H9 (cell line): ENCODE measurements at regions not wholly inside any gene's neighbourhood (a gene's known extent, or its start where the extent isn't known, plus 50 kb on each side); places are given as distances from the start of the nearest gene placed in this dataset.

Experiments used
- DNase-seq: peaks from one replicate; pipeline ENCODE4 v3.0.0-alpha.2; 2017
- H2AFZ ChIP-seq: one replicate; pipeline ENCODE4 v1.6.1; 2013; ENCODE audit warnings: mild to moderate bottlenecking, low read length, control low read depth, moderate library complexity
- H2AK5ac ChIP-seq: 2 replicates; pipeline ENCODE4 v1.6.1; 2013; ENCODE audit warnings: low read length, control low read depth, mixed read lengths; ENCODE audit not compliant: insufficient read length
- H2BK120ac ChIP-seq: one replicate; pipeline ENCODE4 v1.6.1; 2013; ENCODE audit warnings: low read depth, mild to moderate bottlenecking, low read length, control low read depth, inconsistent platforms; ENCODE audit not compliant: poor library complexity, severe bottlenecking
- H2BK12ac ChIP-seq: 2 replicates; pipeline ENCODE4 v1.6.1; 2013; ENCODE audit warnings: low read length, control low read depth, mixed read lengths, low read depth; ENCODE audit not compliant: insufficient read length
- H2BK15ac ChIP-seq: 2 replicates; pipeline ENCODE4 v1.6.1; 2013; ENCODE audit warnings: low read depth, low read length, control low read depth
- H2BK20ac ChIP-seq: one replicate; pipeline ENCODE4 v1.6.1; 2013; ENCODE audit warnings: low read depth, mild to moderate bottlenecking, low read length, control low read depth, inconsistent platforms; ENCODE audit not compliant: poor library complexity, severe bottlenecking
- H2BK5ac ChIP-seq: 2 replicates; pipeline ENCODE4 v1.6.1; 2013; ENCODE audit warnings: low read length, control low read depth, mixed read lengths; ENCODE audit not compliant: insufficient read length
- H3K14ac ChIP-seq: 2 replicates; pipeline ENCODE4 v1.6.1; 2013; ENCODE audit warnings: low read length, control low read depth; ENCODE audit not compliant: insufficient read depth
- H3K18ac ChIP-seq: 2 replicates; pipeline ENCODE4 v1.6.1; 2013; ENCODE audit warnings: low read depth, mild to moderate bottlenecking, mixed read lengths, low read length, control low read depth; ENCODE audit not compliant: insufficient read length
- H3K23ac ChIP-seq: 2 replicates; pipeline ENCODE4 v1.6.1; 2013; ENCODE audit warnings: low read length, control low read depth, mixed read lengths, low read depth; ENCODE audit not compliant: insufficient read length
- H3K23me2 ChIP-seq: 2 replicates; pipeline ENCODE4 v1.6.1; 2013; ENCODE audit warnings: low read depth, mild to moderate bottlenecking, mixed read lengths, low read length, control low read depth; ENCODE audit not compliant: insufficient read length, poor library complexity, severe bottlenecking
- H3K27ac ChIP-seq: 2 replicates; pipeline ENCODE4 v1.5.1; 2013; ENCODE audit warnings: low read length, control low read depth, mixed read lengths, low read depth; ENCODE audit not compliant: insufficient read length
- H3K27me3 ChIP-seq: 2 replicates; pipeline ENCODE4 v1.6.1; 2013; ENCODE audit warnings: low read length, control low read depth, inconsistent platforms; ENCODE audit not compliant: insufficient read depth
- H3K4ac ChIP-seq: 2 replicates; pipeline ENCODE4 v1.6.1; 2013; ENCODE audit warnings: low read depth, mild to moderate bottlenecking, control low read depth, inconsistent platforms, low read length, moderate library complexity
- H3K4me1 ChIP-seq: 2 replicates; pipeline ENCODE4 v1.6.1; 2013; ENCODE audit warnings: low read length, control low read depth, inconsistent platforms; ENCODE audit not compliant: insufficient read depth
- H3K4me2 ChIP-seq: 2 replicates; pipeline ENCODE4 v1.6.1; 2013; ENCODE audit warnings: low read length, control low read depth, mixed read lengths; ENCODE audit not compliant: insufficient read length, insufficient read depth
- H3K56ac ChIP-seq: 2 replicates; pipeline ENCODE4 v1.6.1; 2013; ENCODE audit warnings: low read depth, mild to moderate bottlenecking, mixed read lengths, low read length, control low read depth; ENCODE audit not compliant: insufficient read length
- H3K79me1 ChIP-seq: 2 replicates; pipeline ENCODE4 v1.6.1; 2013; ENCODE audit warnings: low read depth, mild to moderate bottlenecking, moderate library complexity, low read length, control low read depth, inconsistent platforms; ENCODE audit not compliant: insufficient read depth, poor library complexity, severe bottlenecking
- H3K79me2 ChIP-seq: 2 replicates; pipeline ENCODE4 v1.6.1; 2013; ENCODE audit warnings: low read length, control low read depth, inconsistent platforms; ENCODE audit not compliant: insufficient read depth
- H3K9ac ChIP-seq: 2 replicates; pipeline ENCODE4 v1.6.1; 2013; ENCODE audit warnings: low read length, control low read depth, mixed read lengths; ENCODE audit not compliant: insufficient read length; ENCODE audit errors: extremely low read depth
- H3K9me3 ChIP-seq: one replicate; pipeline ENCODE4 v1.6.1; 2013; ENCODE audit warnings: low read depth, low read length, inconsistent platforms; ENCODE audit not compliant: control insufficient read depth
- H3T11ph ChIP-seq: one replicate; pipeline ENCODE4 v1.6.1; 2013; ENCODE audit warnings: mild to moderate bottlenecking, low read length, control low read depth, inconsistent platforms
- H4K20me1 ChIP-seq: one replicate; pipeline ENCODE4 v1.6.1; 2013; ENCODE audit not compliant: control insufficient read depth, insufficient read length, insufficient read depth
- H4K5ac ChIP-seq: 2 replicates; pipeline ENCODE4 v1.6.1; 2013; ENCODE audit warnings: low read depth, mild to moderate bottlenecking, mixed read lengths, low read length, control low read depth; ENCODE audit not compliant: insufficient read length
- H4K8ac ChIP-seq: replicated peaks from 2 replicates; pipeline ENCODE4 v1.6.1; 2013; ENCODE audit warnings: low read length, control low read depth, mixed read lengths, low read depth; ENCODE audit not compliant: insufficient read length
- H4K91ac ChIP-seq: 2 replicates; pipeline ENCODE4 v1.6.1; 2013; ENCODE audit warnings: low read depth, mild to moderate bottlenecking, moderate library complexity, mixed read lengths, low read length, control low read depth; ENCODE audit not compliant: insufficient read length
- H3K27ac Mint-ChIP-seq, 3 experiments: 2 replicates in 2 of 3; 3 replicates in 1 of 3; pipeline ENCODE4 v1.8.0; 2020 to 2021; ENCODE audit warnings: mixed read lengths in 3 of 3, mild to moderate bottlenecking in 1 of 3, moderate library complexity in 1 of 3
- H3K27me3 Mint-ChIP-seq: 2 replicates; pipeline ENCODE4 v1.8.0; 2021; ENCODE audit warnings: low read depth, mild to moderate bottlenecking, moderate library complexity, mixed read lengths
- H3K36me3 Mint-ChIP-seq, 3 experiments: 2 replicates in 2 of 3; 3 replicates in 1 of 3; pipeline ENCODE4 v1.8.0; 2020 to 2021; ENCODE audit warnings: low read depth in 3 of 3, mixed read lengths in 3 of 3; ENCODE audit not compliant: insufficient read depth in 1 of 3
- H3K4me1 Mint-ChIP-seq, 2 experiments: 2 replicates each; pipeline ENCODE4 v1.8.0; 2020; ENCODE audit warnings: mixed read lengths in 2 of 2
- H3K4me3 Mint-ChIP-seq, 2 experiments: 2 replicates in 1 of 2; 3 replicates in 1 of 2; pipeline ENCODE4 v1.8.0; 2020 to 2021; ENCODE audit warnings: mild to moderate bottlenecking in 2 of 2, mixed read lengths in 2 of 2, moderate library complexity in 1 of 2
- H3K9me3 Mint-ChIP-seq, 2 experiments: 2 replicates in 1 of 2; 3 replicates in 1 of 2; pipeline ENCODE4 v1.8.0; 2020; ENCODE audit warnings: mild to moderate bottlenecking in 2 of 2, mixed read lengths in 2 of 2, moderate library complexity in 1 of 2
- CTCF ChIP-seq: fragments of 200-600 bp; sonication (generic); conservative IDR thresholded peaks from 3 replicates; pipeline ENCODE4 v1.8.0; 2021; ENCODE audit warnings: antibody characterized with exemption, mild to moderate bottlenecking

- no peak overlapping the region for H2BK120ac ChIP-seq
- peaks cover 35 to 40% of the 10 kb centered on the region in 2 experiments for H3K9me3 Mint-ChIP-seq
- H3K27me3 ChIP-seq, result no peaks in the 10 kb centered on the region; the same call in 1 of the 2 replicates
- H3T11ph ChIP-seq, result no peak overlapping the region
- H3K4ac ChIP-seq, result no peak overlapping the region
- H3K27me3 Mint-ChIP-seq, result peaks cover 43% of the 10 kb centered on the region
- H3K27ac Mint-ChIP-seq, result no peak overlapping the region
- H3K56ac ChIP-seq, result no peak overlapping the region
- H3K18ac ChIP-seq, result no peak overlapping the region
- H3K79me1 ChIP-seq, result no peaks in the 10 kb centered on the region
- H3K79me2 ChIP-seq, result no peaks in the 10 kb centered on the region
- H3K14ac ChIP-seq, result no peak overlapping the region
- H4K91ac ChIP-seq, result no peak overlapping the region
- TF ChIP-seq CTCF, result no peak
- H3K9ac ChIP-seq, result no peak overlapping the region
- H3K4me1 ChIP-seq, result peaks cover 1% of the 10 kb centered on the region; the same call in 1 of the 2 replicates
- H2AFZ ChIP-seq, result no peak overlapping the region
- no peak overlapping the region for H3K4me3 Mint-ChIP-seq
- H3K27ac ChIP-seq, result no peak overlapping the region
- H3K4me2 ChIP-seq, result no peak overlapping the region
- no peaks in the 10 kb centered on the region for H3K23me2 ChIP-seq
- DNase-seq, result no peak
- no peak overlapping the region for H2BK12ac ChIP-seq
- H3K9me3 ChIP-seq, result no peaks in the 10 kb centered on the region
- peaks cover 38 to 42% of the 10 kb centered on the region in 2 experiments for H3K4me1 Mint-ChIP-seq
- H2AK5ac ChIP-seq, result no peak overlapping the region
- H3K36me3 Mint-ChIP-seq, result peaks cover 10 to 35% (median 16%) of the 10 kb centered on the region in 3 experiments; a peak in 6 of 7 replicates
- H4K20me1 ChIP-seq, result no peaks in the 10 kb centered on the region
- no peak overlapping the region for H4K8ac ChIP-seq
- no peak overlapping the region for H4K5ac ChIP-seq
- no peak overlapping the region for H2BK20ac ChIP-seq
- H3K23ac ChIP-seq, result no peak overlapping the region
- H2BK15ac ChIP-seq, result no peak overlapping the region
- no peak overlapping the region for H2BK5ac ChIP-seq
Observed at GRCh38 chr17:77712578-77712977, 245.9 kb upstream of the TNRC6C start.
